H1 (cell line): ENCODE measurements at regions not wholly inside any gene's neighbourhood (a gene's known extent, or its start where the extent isn't known, plus 50 kb on each side); places are given as distances from the start of the nearest gene placed in this dataset.

ENCODE experiments used
- CTCF ChIA-PET: fragments of 300-600 bp; sonication (Branson Sonifier 250); formaldehyde crosslinking; loops from one replicate; lab custom pipeline; 2021; ENCODE audit not compliant: partially characterized antibody; lab: Charles Lee
- POLR2A ChIA-PET: fragments of 300-600 bp; sonication (Branson Sonifier 250); formaldehyde crosslinking; loops from one replicate; lab custom pipeline; 2021; ENCODE audit warnings: inconsistent platforms; ENCODE audit not compliant: partially characterized antibody; lab: Charles Lee
- DNase-seq, 2 experiments: peaks; one replicate each; pipeline versions ENCODE4 v3.0.0 to v3.0.0-alpha.2; 2010 to 2022; ENCODE audit warnings: low spot score in 2 of 2, low read depth in 1 of 2, mixed read lengths in 1 of 2
- FAIRE-seq: peaks from 2 replicates; lab custom pipeline; 2011; peaks lifted over from hg19 to GRCh38; lab: Jason Lieb, UNC
- H2AFZ ChIP-seq: 2 replicates; pipeline ENCODE4 v1.8.1; 2012; ENCODE audit warnings: low read length, inconsistent platforms
- H2AK5ac ChIP-seq: 2 replicates; pipeline ENCODE4 v1.6.1; 2013; ENCODE audit warnings: low read depth, low read length
- H2BK120ac ChIP-seq: replicated peaks from 2 replicates; pipeline ENCODE3; 2013; ENCODE audit warnings: low read depth, low read length, inconsistent platforms
- H2BK12ac ChIP-seq: 2 replicates; pipeline ENCODE4 v1.6.1; 2013; ENCODE audit warnings: low read depth, low read length
- H2BK15ac ChIP-seq: 2 replicates; pipeline ENCODE4 v1.6.1; 2013; ENCODE audit warnings: low read length
- H2BK20ac ChIP-seq: 2 replicates; pipeline ENCODE4 v1.6.1; 2013; ENCODE audit warnings: low read length
- H2BK5ac ChIP-seq: 2 replicates; pipeline ENCODE4 v1.6.1; 2013; ENCODE audit warnings: low read depth, low read length
- H3K14ac ChIP-seq: 2 replicates; pipeline ENCODE4 v1.6.1; 2013; ENCODE audit warnings: inconsistent platforms; ENCODE audit not compliant: insufficient read length
- H3K18ac ChIP-seq: 2 replicates; pipeline ENCODE4 v1.6.1; 2013; ENCODE audit warnings: low read length; ENCODE audit errors: extremely low read depth
- H3K23ac ChIP-seq: 2 replicates; pipeline ENCODE4 v1.6.1; 2013; ENCODE audit warnings: inconsistent platforms; ENCODE audit not compliant: insufficient read length
- H3K23me2 ChIP-seq: 2 replicates; pipeline ENCODE4 v1.6.1; 2013; ENCODE audit warnings: low read depth, low read length
- H3K27ac ChIP-seq: 2 replicates; pipeline ENCODE4 v1.6.1; 2011; ENCODE audit warnings: low read depth, low read length, inconsistent platforms
- H3K27me3 ChIP-seq, 4 experiments: replicated peaks in 1 of 4; 1 replicate in 1 of 4; 2 replicates in 3 of 4; pipeline versions ENCODE4 v1.6.1 to v1.8.1; 2011 to 2013; ENCODE audit warnings: low read length in 3 of 4, mild to moderate bottlenecking in 3 of 4, inconsistent platforms in 2 of 4, mixed read lengths in 2 of 4, moderate library complexity in 1 of 4; ENCODE audit not compliant: control insufficient read depth in 3 of 4, insufficient read depth in 3 of 4; ENCODE audit errors: extremely low read depth in 1 of 4
- H3K36me3 ChIP-seq, 4 experiments: 2 replicates each; pipeline versions ENCODE4 v1.6.1 to v1.8.1; 2011 to 2013; ENCODE audit warnings: mild to moderate bottlenecking in 4 of 4, low read length in 3 of 4, moderate library complexity in 2 of 4, control low read depth in 1 of 4, inconsistent platforms in 1 of 4; ENCODE audit not compliant: insufficient read depth in 4 of 4, control insufficient read depth in 2 of 4
- H3K4ac ChIP-seq: replicated peaks from 2 replicates; pipeline ENCODE3; 2013; ENCODE audit warnings: low read length, low read depth, mixed read lengths, inconsistent platforms; ENCODE audit not compliant: insufficient read length
- H3K4me1 ChIP-seq, 4 experiments: replicated peaks in 1 of 4; 1 replicate in 1 of 4; 2 replicates in 3 of 4; pipeline versions ENCODE4 v1.6.1 to v1.8.1; 2011 to 2013; ENCODE audit warnings: low read length in 3 of 4, inconsistent platforms in 2 of 4, mixed read lengths in 1 of 4; ENCODE audit not compliant: insufficient read depth in 4 of 4, control insufficient read depth in 3 of 4
- H3K4me2 ChIP-seq, 2 experiments: 2 replicates each; pipeline versions ENCODE4 v1.6.1 to v1.8.1; 2011 to 2013; ENCODE audit warnings: low read depth in 2 of 2, low read length in 2 of 2, control low read depth in 1 of 2, inconsistent platforms in 1 of 2, mild to moderate bottlenecking in 1 of 2; ENCODE audit not compliant: insufficient read depth in 1 of 2
- H3K4me3 ChIP-seq, 4 experiments: fragments of 200-600, 300-600 bp in 1 of 4; sonication (generic), shearing (Covaris generic), sonication (Bioruptor Twin) in 1 of 4; 2 replicates each; pipeline versions ENCODE4 v1.5.1 to v1.8.1; 2011 to 2016; ENCODE audit warnings: low read length in 4 of 4, low read depth in 3 of 4, control low read depth in 2 of 4, inconsistent platforms in 2 of 4, mild to moderate bottlenecking in 2 of 4, mixed read lengths in 1 of 4, moderate library complexity in 1 of 4; ENCODE audit not compliant: insufficient read depth in 2 of 4; ENCODE audit errors: extremely low read depth in 1 of 4
- H3K56ac ChIP-seq: replicated peaks from 2 replicates; pipeline ENCODE3; 2013; ENCODE audit warnings: low read depth, mild to moderate bottlenecking, mixed read lengths, low read length, inconsistent platforms; ENCODE audit not compliant: insufficient read length
- H3K79me1 ChIP-seq: 2 replicates; pipeline ENCODE4 v1.6.1; 2013; ENCODE audit warnings: low read depth, low read length, control low read depth
- H3K79me2 ChIP-seq, 2 experiments: 2 replicates each; pipeline versions ENCODE4 v1.6.1 to v1.8.1; 2012 to 2013; ENCODE audit warnings: low read length in 2 of 2, mild to moderate bottlenecking in 2 of 2, inconsistent platforms in 1 of 2; ENCODE audit not compliant: insufficient read depth in 2 of 2, control insufficient read depth in 1 of 2
- H3K9ac ChIP-seq, 4 experiments: replicated peaks in 1 of 4; 1 replicate in 1 of 4; 2 replicates in 3 of 4; pipeline versions ENCODE4 v1.6.1 to v1.8.1; 2011 to 2013; ENCODE audit warnings: low read depth in 3 of 4, low read length in 3 of 4, control low read depth in 2 of 4, mild to moderate bottlenecking in 2 of 4, moderate library complexity in 2 of 4, inconsistent platforms in 1 of 4; ENCODE audit errors: extremely low read depth in 1 of 4
- H3K9me3 ChIP-seq, 2 experiments: 2 replicates each; pipeline versions ENCODE4 v1.6.1 to v1.8.1; 2012 to 2013; ENCODE audit warnings: mild to moderate bottlenecking in 2 of 2, moderate library complexity in 2 of 2, control low read depth in 1 of 2, inconsistent platforms in 1 of 2, low read depth in 1 of 2, low read length in 1 of 2, mixed read lengths in 1 of 2; ENCODE audit not compliant: insufficient read depth in 2 of 2
- H4K20me1 ChIP-seq, 2 experiments: replicated peaks in 1 of 2; 2 replicates each; pipeline versions ENCODE3 to v1.8.1; 2011 to 2013; ENCODE audit warnings: inconsistent platforms in 2 of 2, low read length in 2 of 2, mild to moderate bottlenecking in 1 of 2; ENCODE audit not compliant: insufficient read depth in 2 of 2, control insufficient read depth in 1 of 2
- H4K5ac ChIP-seq: 2 replicates; pipeline ENCODE4 v1.6.1; 2013; ENCODE audit warnings: low read length, low read depth, mixed read lengths, inconsistent platforms; ENCODE audit not compliant: insufficient read length
- H4K8ac ChIP-seq: 2 replicates; pipeline ENCODE4 v1.8.0; 2013; ENCODE audit warnings: mild to moderate bottlenecking, moderate library complexity, low read length, inconsistent platforms; ENCODE audit not compliant: insufficient read depth; ENCODE audit errors: extremely low read depth
- H4K91ac ChIP-seq: replicated peaks from 2 replicates; pipeline ENCODE3; 2013; ENCODE audit warnings: low read length, mixed read lengths, inconsistent platforms; ENCODE audit not compliant: insufficient read length
- ASH2L ChIP-seq: fragments of 200-600, 300-600 bp; sonication (generic); IDR thresholded peaks from one replicate; pipeline ENCODE4 v1.7.1; 2017; ENCODE audit warnings: low read length
- ATF3 ChIP-seq: IDR thresholded peaks from 2 replicates; pipeline ENCODE4 v1.6.1; 2011; ENCODE audit warnings: low read depth, mild to moderate bottlenecking, low read length; ENCODE audit not compliant: insufficient read depth
- BCL11A ChIP-seq, 2 experiments: IDR thresholded peaks; one replicate each; pipeline ENCODE4 v1.6.1; 2011; ENCODE audit warnings: low read depth in 2 of 2, low read length in 2 of 2, mild to moderate bottlenecking in 2 of 2
- CBX8 ChIP-seq: fragments of 300-800, 300-1000 bp; sonication (generic); IDR thresholded peaks from 2 replicates; pipeline ENCODE4 v1.7.1; 2016; ENCODE audit warnings: low read depth, low read length, borderline replicate concordance
- CREB1 ChIP-seq: IDR thresholded peaks from 2 replicates; pipeline ENCODE4 v1.6.1; 2012; ENCODE audit warnings: inconsistent platforms
- CTBP2 ChIP-seq: IDR thresholded peaks from 2 replicates; pipeline ENCODE4 v1.7.0; 2011; ENCODE audit warnings: borderline replicate concordance, mild to moderate bottlenecking, moderate library complexity, mixed read lengths, low read length; ENCODE audit not compliant: insufficient read depth, insufficient read length
- EGR1 ChIP-seq: IDR thresholded peaks from 2 replicates; pipeline ENCODE4 v1.6.1; 2011; ENCODE audit warnings: low read depth, low read length, borderline replicate concordance
- EZH2 ChIP-seq: fragments of 200-600 bp; sonication (generic); IDR thresholded peaks from 2 replicates; pipeline ENCODE4 v1.7.1; 2012; ENCODE audit warnings: low read depth, mild to moderate bottlenecking, moderate library complexity, low read length, inconsistent platforms; ENCODE audit not compliant: severe bottlenecking
- GABPA ChIP-seq: IDR thresholded peaks from 2 replicates; pipeline ENCODE4 v1.6.1; 2011; ENCODE audit warnings: mild to moderate bottlenecking, low read length, moderate library complexity, borderline replicate concordance; ENCODE audit not compliant: insufficient read depth
- HDAC6 ChIP-seq: IDR thresholded peaks from one replicate; pipeline ENCODE4 v1.7.1; 2012; ENCODE audit warnings: low read depth, mild to moderate bottlenecking, inconsistent platforms, low read length, moderate library complexity
- KDM5A ChIP-seq: fragments of 200-600 bp; IDR thresholded peaks from 2 replicates; pipeline ENCODE4 v1.7.1; 2012; ENCODE audit warnings: mild to moderate bottlenecking, low read length, inconsistent platforms, mixed read lengths
- MAX ChIP-seq: IDR thresholded peaks from 2 replicates; pipeline ENCODE4 v1.6.1; 2012; ENCODE audit warnings: inconsistent platforms
- POLR2AphosphoS5 ChIP-seq: IDR thresholded peaks from 2 replicates; pipeline ENCODE4 v1.6.1; 2011; ENCODE audit warnings: low read depth, low read length
- SAP30 ChIP-seq: fragments of 300-600 bp; sonication (generic); IDR thresholded peaks from 2 replicates; pipeline ENCODE4 v1.7.1; 2012; ENCODE audit warnings: low read length, moderate library complexity, mild to moderate bottlenecking, inconsistent platforms; ENCODE audit not compliant: insufficient read depth, insufficient replicate concordance
- SIX5 ChIP-seq: IDR thresholded peaks from 2 replicates; pipeline ENCODE4 v1.6.1; 2011; ENCODE audit warnings: mild to moderate bottlenecking, low read depth, low read length
- SP1 ChIP-seq: IDR thresholded peaks from 2 replicates; pipeline ENCODE4 v1.6.1; 2011; ENCODE audit warnings: low read depth, low read length

- ChIA-PET POLR2A (no interaction called here), CTCF (interaction anchor here (1.3 kb wide), 2 partner anchors 10 to 251 kb away, joined by 3 to 4 read pairs; no protein-coding TSS in a partner anchor)
- Histone ChIP-seq H3K14ac (no peak overlapping the region), H4K5ac (no peak overlapping the region), H2BK5ac (no peak overlapping the region), H3K4ac (no peak overlapping the region), H4K20me1 (no peaks in the 10 kb centered on the region), H3K27ac (no peak overlapping the region), H2BK12ac (no peak overlapping the region), H3K4me3 (no peak overlapping the region), H3K9me3 (no peaks in the 10 kb centered on the region), H2BK15ac (no peak overlapping the region), H2BK20ac (no peak overlapping the region), H3K27me3 (no peaks in the 10 kb centered on the region), H3K18ac (no peak overlapping the region), H3K79me2 (no peaks in the 10 kb centered on the region), H2AK5ac (no peak overlapping the region), H3K4me1 (no peaks in the 10 kb centered on the region), H2AFZ (no peak overlapping the region), H4K8ac (no peak overlapping the region), H4K91ac (no peak overlapping the region), H3K4me2 (no peak overlapping the region), H3K23ac (no peak overlapping the region), H2BK120ac (no peak overlapping the region), H3K9ac (no peak overlapping the region), H3K23me2 (no peaks in the 10 kb centered on the region), H3K36me3 (no peaks in the 10 kb centered on the region), H3K56ac (no peak overlapping the region), H3K79me1 (no peaks in the 10 kb centered on the region)
- FAIRE-seq (no peak), DNase-seq (no peak)
- TF ChIP-seq MAX (no peak), KDM5A (no peak), EZH2 (no peak), SP1 (no peak), ATF3 (no peak), CTBP2 (no peak), POLR2AphosphoS5 (no peak), EGR1 (no peak), HDAC6 (no peak), CREB1 (no peak), GABPA (no peak), BCL11A (IDR thresholded peaks at IDR 0.05; ENCODE audit: low read depth in 2 of 2, low read length in 2 of 2) (no peak), CBX8 (no peak), SAP30 (no peak), ASH2L (no peak), SIX5 (no peak)
These were observed 421.8 kb downstream of the BCAT1 start for GRCh38 chr12:24527102-24527501.
